ENCODE measurements at regions not wholly inside any gene's neighbourhood (a gene's known extent, or its start where the extent isn't known, plus 50 kb on each side); places are given as distances from the start of the nearest gene placed in this dataset.

GRCh38 chr6:6966127-6966526, 141.6 kb upstream of the RREB1 start:
- TF ChIP-seq CTCF (conservative IDR thresholded peaks at IDR 0.05), result no peak
- Histone ChIP-seq H3K23me2 (ENCODE audit: insufficient read length, low read depth, low read length, poor library complexity, severe bottlenecking) (no peaks in the 10 kb centered on the region), H4K5ac (ENCODE audit: insufficient read length, low read depth, low read length) (no peak overlapping the region), H4K8ac (replicated peaks; ENCODE audit: insufficient read length, low read depth, low read length) (no peak overlapping the region), H3K27me3 (ENCODE audit: insufficient read depth, low read length) (no peaks in the 10 kb centered on the region), H3K4me1 (ENCODE audit: insufficient read depth, low read length) (no peaks in the 10 kb centered on the region), H4K91ac (ENCODE audit: insufficient read length, low read depth, low read length) (no peak overlapping the region), H2BK120ac (ENCODE audit: low read depth, low read length, poor library complexity, severe bottlenecking) (no peak overlapping the region), H3K27ac (ENCODE audit: insufficient read length, low read depth, low read length) (no peak overlapping the region), H2AFZ (ENCODE audit: low read length) (no peak overlapping the region), H3K18ac (ENCODE audit: insufficient read length, low read depth, low read length) (no peak overlapping the region), H2BK12ac (ENCODE audit: insufficient read length, low read depth, low read length) (no peak overlapping the region), H2BK5ac (ENCODE audit: insufficient read length, low read length) (no peak overlapping the region), H3T11ph (ENCODE audit: low read length) (no peak overlapping the region), H4K20me1 (ENCODE audit: control insufficient read depth, insufficient read depth, insufficient read length) (no peaks in the 10 kb centered on the region), H3K4me2 (ENCODE audit: insufficient read depth, insufficient read length, low read length) (no peak overlapping the region), H3K23ac (ENCODE audit: insufficient read length, low read depth, low read length) (no peak overlapping the region), H2BK15ac (ENCODE audit: low read depth, low read length) (no peak overlapping the region), H3K79me2 (ENCODE audit: insufficient read depth, low read length) (no peaks in the 10 kb centered on the region), H2BK20ac (ENCODE audit: low read depth, low read length, poor library complexity, severe bottlenecking) (no peak overlapping the region), H3K9me3 (ENCODE audit: control insufficient read depth, low read depth, low read length) (no peaks in the 10 kb centered on the region), H3K9ac (ENCODE audit: extremely low read depth, insufficient read length, low read length) (no peak overlapping the region), H3K56ac (ENCODE audit: insufficient read length, low read depth, low read length) (no peak overlapping the region), H2AK5ac (ENCODE audit: insufficient read length, low read length) (no peak overlapping the region), H3K79me1 (ENCODE audit: insufficient read depth, low read depth, low read length, poor library complexity, severe bottlenecking) (no peaks in the 10 kb centered on the region), H3K14ac (ENCODE audit: insufficient read depth, low read length) (no peak overlapping the region), H3K4ac (ENCODE audit: low read depth, low read length) (no peak overlapping the region)
- no peaks in the 10 kb centered on the region; the same call in 1 of the 2 replicates for H3K27me3 Mint-ChIP-seq (ENCODE audit: low read depth)
- no peak for DNase-seq
- no peak overlapping the region for H3K4me3 Mint-ChIP-seq
- H3K9me3 Mint-ChIP-seq, result no peaks in the 10 kb centered on the region
- no peak overlapping the region for H3K27ac Mint-ChIP-seq
- H3K36me3 Mint-ChIP-seq (ENCODE audit: insufficient read depth in 1 of 3, low read depth in 3 of 3), result no peaks in the 10 kb centered on the region
- peaks cover 8 to 9% of the 10 kb centered on the region in 2 experiments; a peak in 3 of 4 replicates for H3K4me1 Mint-ChIP-seq
- no CpG with 5 or more reads among the region's 1 CpG for WGBS (ENCODE audit: extremely low coverage, insufficient read length, low lambda C conversion rate)
